ENCODE measurements at regions not wholly inside any gene's neighbourhood (a gene's known extent, or its start where the extent isn't known, plus 50 kb on each side); places are given as distances from the start of the nearest gene placed in this dataset.

DNA sequence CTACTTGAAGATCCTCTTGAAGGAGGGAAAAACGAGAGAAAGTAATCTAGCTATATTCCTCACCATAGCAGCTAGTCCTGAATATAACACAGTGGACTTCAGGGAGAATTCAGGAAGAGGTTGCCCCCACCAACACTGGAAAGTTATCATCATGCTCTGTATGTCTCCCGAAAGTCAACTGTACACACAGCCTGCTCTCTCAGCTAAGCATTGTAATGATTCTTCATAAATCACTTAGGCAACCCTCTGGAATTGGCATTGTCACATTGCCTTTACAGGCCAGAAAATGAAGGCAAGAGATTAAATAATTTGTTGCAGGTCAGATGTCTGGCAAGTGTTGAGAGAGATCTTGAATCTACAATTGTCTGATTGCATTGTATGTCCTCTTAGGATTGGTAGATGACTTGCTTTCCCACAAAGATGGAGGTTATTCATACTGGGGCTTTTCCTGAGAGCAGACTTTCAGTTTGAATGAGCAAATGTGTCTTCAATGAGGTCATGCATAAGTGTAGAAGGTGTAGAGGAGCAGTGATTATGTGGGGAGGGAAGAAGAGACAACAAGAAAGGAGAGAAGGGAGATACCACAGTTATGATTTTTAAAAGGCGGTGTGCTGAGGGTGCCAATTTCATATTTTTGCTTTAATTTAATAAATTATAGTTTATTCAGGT, 667.2 kb downstream of the DCDC2C start:
- Histone ChIP-seq H3K4me2 (ENCODE audit: low read length) (no peak overlapping the region), H3K9me3 (ENCODE audit: control insufficient read depth in 1 of 2, insufficient read depth in 1 of 2, low read depth in 1 of 2, low read length in 2 of 2) (peaks cover 20 to 21% of the 10 kb centered on the region in 2 experiments; a peak in 2 of 4 replicates), H3K79me2 (ENCODE audit: insufficient read depth, low read length) (no peaks in the 10 kb centered on the region), H3K36me3 (ENCODE audit: control insufficient read depth in 1 of 2, insufficient read depth in 2 of 2, low read length in 2 of 2) (no peaks in the 10 kb centered on the region), H3K9ac (ENCODE audit: low read length) (no peak overlapping the region), H3K4me1 (ENCODE audit: control insufficient read depth in 1 of 2, insufficient read depth in 2 of 2, low read length in 2 of 2) (no peaks in the 10 kb centered on the region), H3K4me3 (replicated peaks in 1 of 2; ENCODE audit: low read depth in 1 of 2, low read length in 2 of 2) (no peak overlapping the region), H3K27me3 (ENCODE audit: insufficient read depth, low read length) (no peaks in the 10 kb centered on the region), H2AFZ (ENCODE audit: low read depth, low read length, poor library complexity, severe bottlenecking) (no peak overlapping the region), H3K27ac (ENCODE audit: low read depth, low read length) (no peak overlapping the region), H3K9me2 (ENCODE audit: insufficient read depth) (no peaks in the 10 kb centered on the region), H4K20me1 (ENCODE audit: insufficient read depth) (no peaks in the 10 kb centered on the region; the same call in 1 of the 2 replicates)
- ChIA-PET POLR2A (no interaction called here), CTCF (no interaction called here), RAD21 (ENCODE audit: low non-redundant PET in 1 of 2, low total read pairs in 2 of 2, uncharacterized antibody in 2 of 2, unreplicated experiment in 2 of 2) (no interaction called here)
- no peak for ATAC-seq
- DNase-seq (ENCODE audit: low read depth, low spot score) = no peak
- intact Hi-C loops (cut with micrococcal nuclease) = no loop called here
- no TSS peak for BruUV-seq (replicated peaks)
- TF ChIP-seq ZBTB33 (IDR thresholded peaks at IDR 0.05; ENCODE audit: extremely low read depth, insufficient replicate concordance, low read length) (no peak), ELF1 (IDR thresholded peaks at IDR 0.05; ENCODE audit: borderline replicate concordance, low read depth) (no peak), EZH2 (IDR thresholded peaks at IDR 0.05) (no peak), REST (IDR thresholded peaks at IDR 0.05; ENCODE audit: low read depth) (no peak), SIN3A (IDR thresholded peaks at IDR 0.05; ENCODE audit: low read depth) (no peak), ZFX (IDR thresholded peaks at IDR 0.05) (no peak), CBX3 (IDR thresholded peaks at IDR 0.05; ENCODE audit: low read depth) (no peak), CEBPB (IDR thresholded peaks at IDR 0.05; ENCODE audit: low read depth) (no peak), EZH2phosphoT487 (IDR thresholded peaks at IDR 0.05; ENCODE audit: borderline replicate concordance) (no peak), ZNF274 (IDR thresholded peaks at IDR 0.05; ENCODE audit: low read depth, low read length) (no peak), SRF (IDR thresholded peaks at IDR 0.05; ENCODE audit: low read depth) (no peak), RAD21 (IDR thresholded peaks at IDR 0.05; ENCODE audit: low read depth) (no peak)
- TF ChIP-seq, protein P1, sequence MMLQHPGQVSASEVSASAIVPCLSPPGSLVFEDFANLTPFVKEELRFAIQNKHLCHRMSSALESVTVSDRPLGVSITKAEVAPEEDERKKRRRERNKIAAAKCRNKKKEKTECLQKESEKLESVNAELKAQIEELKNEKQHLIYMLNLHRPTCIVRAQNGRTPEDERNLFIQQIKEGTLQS (IDR thresholded peaks at IDR 0.05) = no peak
